Suprapubic skin (tissue), 4 donors: ENCODE measurements at regions not wholly inside any gene's neighbourhood (a gene's known extent, or its start where the extent isn't known, plus 50 kb on each side); places are given as distances from the start of the nearest gene placed in this dataset.

Experiments used
- DNase-seq, 2 donors: peaks; one replicate each; pipeline ENCODE4 v3.0.0-alpha.2; 2019; ENCODE audit warnings: low spot score in 2 of 2
- H3K27ac ChIP-seq: fragments of 200-600 bp; sonication (generic); one replicate; pipeline ENCODE4 v1.5.1; 2019
- H3K27me3 ChIP-seq: fragments of 200-600 bp; sonication (generic); one replicate; pipeline ENCODE4 v1.5.1; 2019
- H3K36me3 ChIP-seq: fragments of 200-600 bp; sonication (generic); one replicate; pipeline ENCODE4 v1.5.1; 2019
- H3K4me1 ChIP-seq: fragments of 200-600 bp; sonication (generic); one replicate; pipeline ENCODE4 v1.5.1; 2019
- H3K4me3 ChIP-seq: fragments of 200-600 bp; sonication (generic); one replicate; pipeline ENCODE4 v1.5.1; 2019; ENCODE audit warnings: mild to moderate bottlenecking
- H3K9me3 ChIP-seq: fragments of 200-600 bp; sonication (generic); one replicate; pipeline ENCODE4 v1.5.1; 2019
- EP300 ChIP-seq: sonication (generic); formaldehyde crosslinking; IDR thresholded peaks from one replicate; pipeline ENCODE4 v1.6.1; 2017; ENCODE audit warnings: antibody characterized with exemption
- POLR2A ChIP-seq, 2 donors: fragments of 450-650 bp; IDR thresholded peaks; one replicate each; pipeline ENCODE4 v1.6.1; 2017; ENCODE audit warnings: antibody characterized with exemption in 2 of 2, mild to moderate bottlenecking in 2 of 2, moderate library complexity in 2 of 2
- POLR2AphosphoS5 ChIP-seq, 3 donors: sonication (generic); formaldehyde crosslinking; IDR thresholded peaks; one replicate each; pipeline ENCODE4 v1.6.1; 2017; ENCODE audit warnings: antibody characterized with exemption in 3 of 3
- WGBS: methylation state at CpG from one replicate; pipeline ENCODE4 v1.1.5; 2018; 5-methylcytosine and 5-hydroxymethylcytosine counted together
- TF ChIP-seq, protein P1 (sequence below), 2 donors: fragments of 200-600 bp in 1 of 2; fragments of 450-650 bp in 1 of 2; sonication (generic) in 1 of 2; IDR thresholded peaks; one replicate each; pipeline ENCODE4 v1.5.1; 2016 to 2019; ENCODE audit warnings: antibody characterized with exemption in 2 of 2, mild to moderate bottlenecking in 1 of 2, moderate library complexity in 1 of 2

GRCh38 chr9:73541923-73542322 lies 390.3 kb downstream of the ANXA1 start:
- Histone ChIP-seq H3K4me1 (no peaks in the 10 kb centered on the region), H3K9me3 (no peaks in the 10 kb centered on the region), H3K27ac (no peak overlapping the region), H3K4me3 (no peak overlapping the region), H3K36me3 (no peaks in the 10 kb centered on the region), H3K27me3 (no peaks in the 10 kb centered on the region)
- TF ChIP-seq POLR2A (IDR thresholded peaks at IDR 0.05), result no peak
- DNase-seq, result no peak
- WGBS, result 35% methylated on average over 2 of the region's 2 CpGs

GRCh38 chr9:73543727-73544126 lies 392.1 kb downstream of the ANXA1 start:
- Histone ChIP-seq H3K27me3 (no peaks in the 10 kb centered on the region), H3K27ac (no peak overlapping the region), H3K4me3 (no peak overlapping the region), H3K4me1 (no peaks in the 10 kb centered on the region), H3K36me3 (no peaks in the 10 kb centered on the region), H3K9me3 (no peaks in the 10 kb centered on the region)
- no peak for TF ChIP-seq POLR2AphosphoS5 (IDR thresholded peaks at IDR 0.05)
- TF ChIP-seq, protein P1, sequence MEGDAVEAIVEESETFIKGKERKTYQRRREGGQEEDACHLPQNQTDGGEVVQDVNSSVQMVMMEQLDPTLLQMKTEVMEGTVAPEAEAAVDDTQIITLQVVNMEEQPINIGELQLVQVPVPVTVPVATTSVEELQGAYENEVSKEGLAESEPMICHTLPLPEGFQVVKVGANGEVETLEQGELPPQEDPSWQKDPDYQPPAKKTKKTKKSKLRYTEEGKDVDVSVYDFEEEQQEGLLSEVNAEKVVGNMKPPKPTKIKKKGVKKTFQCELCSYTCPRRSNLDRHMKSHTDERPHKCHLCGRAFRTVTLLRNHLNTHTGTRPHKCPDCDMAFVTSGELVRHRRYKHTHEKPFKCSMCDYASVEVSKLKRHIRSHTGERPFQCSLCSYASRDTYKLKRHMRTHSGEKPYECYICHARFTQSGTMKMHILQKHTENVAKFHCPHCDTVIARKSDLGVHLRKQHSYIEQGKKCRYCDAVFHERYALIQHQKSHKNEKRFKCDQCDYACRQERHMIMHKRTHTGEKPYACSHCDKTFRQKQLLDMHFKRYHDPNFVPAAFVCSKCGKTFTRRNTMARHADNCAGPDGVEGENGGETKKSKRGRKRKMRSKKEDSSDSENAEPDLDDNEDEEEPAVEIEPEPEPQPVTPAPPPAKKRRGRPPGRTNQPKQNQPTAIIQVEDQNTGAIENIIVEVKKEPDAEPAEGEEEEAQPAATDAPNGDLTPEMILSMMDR (IDR thresholded peaks at IDR 0.05), result no peak
- TF ChIP-seq POLR2A (IDR thresholded peaks at IDR 0.05), result no peak
- TF ChIP-seq EP300, result no peak
- DNase-seq, result no peak

- Histone ChIP-seq H3K9me3 (no peaks in the 10 kb centered on the region), H3K4me1 (no peaks in the 10 kb centered on the region), H3K27me3 (no peaks in the 10 kb centered on the region), H3K27ac (no peak overlapping the region), H3K4me3 (no peak overlapping the region), H3K36me3 (no peaks in the 10 kb centered on the region)
- no peak for TF ChIP-seq EP300
- 57% methylated on average over 5 of the region's 5 CpGs for WGBS
- no peak for DNase-seq
Measured at GRCh38 chr9:73548201-73548600, 396.5 kb downstream of the ANXA1 start.

DNA sequence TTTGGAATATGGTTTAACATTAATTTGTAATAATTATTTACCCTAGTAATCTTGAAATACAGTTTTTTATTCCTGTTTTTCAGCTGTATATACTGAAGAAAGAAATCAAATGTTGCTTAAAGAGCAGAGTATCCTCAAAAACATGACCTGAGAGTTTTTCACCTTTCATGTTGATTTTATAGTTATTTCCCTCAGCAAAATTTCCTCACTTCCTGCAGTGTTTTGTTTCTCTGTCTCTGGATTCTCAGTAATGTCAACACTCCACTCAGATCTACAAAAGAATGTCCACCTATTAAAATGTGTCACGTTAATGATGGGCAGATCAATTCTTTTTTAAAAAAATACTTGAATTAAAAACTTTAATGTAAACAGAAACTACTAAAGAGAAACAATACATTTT lies 398.3 kb downstream of the ANXA1 start:
- Histone ChIP-seq H3K9me3 (no peaks in the 10 kb centered on the region), H3K4me3 (no peak overlapping the region), H3K27me3 (no peaks in the 10 kb centered on the region), H3K27ac (no peak overlapping the region), H3K4me1 (no peaks in the 10 kb centered on the region), H3K36me3 (no peaks in the 10 kb centered on the region)
- TF ChIP-seq POLR2A (IDR thresholded peaks at IDR 0.05) (no peak), EP300 (no peak), POLR2AphosphoS5 (IDR thresholded peaks at IDR 0.05) (no peak)
- TF ChIP-seq, protein P1 (IDR thresholded peaks at IDR 0.05), result no peak
- 73% methylated on average over 1 of the region's 1 CpG for WGBS
- no peak for DNase-seq

- no peak overlapping the region for H3K27ac ChIP-seq
- DNase-seq, result no peak
- TF ChIP-seq, protein P1 (IDR thresholded peaks at IDR 0.05), result no peak
- TF ChIP-seq POLR2A (IDR thresholded peaks at IDR 0.05) (no peak), POLR2AphosphoS5 (IDR thresholded peaks at IDR 0.05) (no peak), EP300 (no peak)
- no peaks in the 10 kb centered on the region for H3K36me3 ChIP-seq
- H3K4me1 ChIP-seq, result no peaks in the 10 kb centered on the region
- WGBS, result 49% methylated on average over 3 of the region's 3 CpGs
- H3K9me3 ChIP-seq, result no peaks in the 10 kb centered on the region
- no peaks in the 10 kb centered on the region for H3K27me3 ChIP-seq
- no peak overlapping the region for H3K4me3 ChIP-seq
Measured at GRCh38 chr9:73553295-73553694, 401.6 kb downstream of the ANXA1 start.

GRCh38 chr9:73558471-73558870 lies 406.8 kb downstream of the ANXA1 start:
- no peaks in the 10 kb centered on the region for H3K36me3 ChIP-seq
- H3K4me1 ChIP-seq, result no peaks in the 10 kb centered on the region
- no peak overlapping the region for H3K4me3 ChIP-seq
- TF ChIP-seq, protein P1 (IDR thresholded peaks at IDR 0.05), result no peak
- no peak for TF ChIP-seq EP300
- no peak for TF ChIP-seq POLR2AphosphoS5 (IDR thresholded peaks at IDR 0.05)
- no peak for TF ChIP-seq POLR2A (IDR thresholded peaks at IDR 0.05)
- no peaks in the 10 kb centered on the region for H3K9me3 ChIP-seq
- DNase-seq, result no peak
- no peaks in the 10 kb centered on the region for H3K27me3 ChIP-seq
- no peak overlapping the region for H3K27ac ChIP-seq
